H9 (cell line): ENCODE measurements at regions not wholly inside any gene's neighbourhood (a gene's known extent, or its start where the extent isn't known, plus 50 kb on each side); places are given as distances from the start of the nearest gene placed in this dataset.

ENCODE experiments used
- DNase-seq: peaks from one replicate; pipeline ENCODE4 v3.0.0-alpha.2; 2017
- H2AFZ ChIP-seq: one replicate; pipeline ENCODE4 v1.6.1; 2013; ENCODE audit warnings: mild to moderate bottlenecking, low read length, control low read depth, moderate library complexity
- H2AK5ac ChIP-seq: 2 replicates; pipeline ENCODE4 v1.6.1; 2013; ENCODE audit warnings: low read length, control low read depth, mixed read lengths; ENCODE audit not compliant: insufficient read length
- H2BK120ac ChIP-seq: one replicate; pipeline ENCODE4 v1.6.1; 2013; ENCODE audit warnings: low read depth, mild to moderate bottlenecking, low read length, control low read depth, inconsistent platforms; ENCODE audit not compliant: poor library complexity, severe bottlenecking
- H2BK12ac ChIP-seq: 2 replicates; pipeline ENCODE4 v1.6.1; 2013; ENCODE audit warnings: low read length, control low read depth, mixed read lengths, low read depth; ENCODE audit not compliant: insufficient read length
- H2BK15ac ChIP-seq: 2 replicates; pipeline ENCODE4 v1.6.1; 2013; ENCODE audit warnings: low read depth, low read length, control low read depth
- H2BK20ac ChIP-seq: one replicate; pipeline ENCODE4 v1.6.1; 2013; ENCODE audit warnings: low read depth, mild to moderate bottlenecking, low read length, control low read depth, inconsistent platforms; ENCODE audit not compliant: poor library complexity, severe bottlenecking
- H2BK5ac ChIP-seq: 2 replicates; pipeline ENCODE4 v1.6.1; 2013; ENCODE audit warnings: low read length, control low read depth, mixed read lengths; ENCODE audit not compliant: insufficient read length
- H3K14ac ChIP-seq: 2 replicates; pipeline ENCODE4 v1.6.1; 2013; ENCODE audit warnings: low read length, control low read depth; ENCODE audit not compliant: insufficient read depth
- H3K18ac ChIP-seq: 2 replicates; pipeline ENCODE4 v1.6.1; 2013; ENCODE audit warnings: low read depth, mild to moderate bottlenecking, mixed read lengths, low read length, control low read depth; ENCODE audit not compliant: insufficient read length
- H3K23ac ChIP-seq: 2 replicates; pipeline ENCODE4 v1.6.1; 2013; ENCODE audit warnings: low read length, control low read depth, mixed read lengths, low read depth; ENCODE audit not compliant: insufficient read length
- H3K23me2 ChIP-seq: 2 replicates; pipeline ENCODE4 v1.6.1; 2013; ENCODE audit warnings: low read depth, mild to moderate bottlenecking, mixed read lengths, low read length, control low read depth; ENCODE audit not compliant: insufficient read length, poor library complexity, severe bottlenecking
- H3K27ac ChIP-seq: 2 replicates; pipeline ENCODE4 v1.5.1; 2013; ENCODE audit warnings: low read length, control low read depth, mixed read lengths, low read depth; ENCODE audit not compliant: insufficient read length
- H3K27me3 ChIP-seq: 2 replicates; pipeline ENCODE4 v1.6.1; 2013; ENCODE audit warnings: low read length, control low read depth, inconsistent platforms; ENCODE audit not compliant: insufficient read depth
- H3K4ac ChIP-seq: 2 replicates; pipeline ENCODE4 v1.6.1; 2013; ENCODE audit warnings: low read depth, mild to moderate bottlenecking, control low read depth, inconsistent platforms, low read length, moderate library complexity
- H3K4me1 ChIP-seq: 2 replicates; pipeline ENCODE4 v1.6.1; 2013; ENCODE audit warnings: low read length, control low read depth, inconsistent platforms; ENCODE audit not compliant: insufficient read depth
- H3K4me2 ChIP-seq: 2 replicates; pipeline ENCODE4 v1.6.1; 2013; ENCODE audit warnings: low read length, control low read depth, mixed read lengths; ENCODE audit not compliant: insufficient read length, insufficient read depth
- H3K56ac ChIP-seq: 2 replicates; pipeline ENCODE4 v1.6.1; 2013; ENCODE audit warnings: low read depth, mild to moderate bottlenecking, mixed read lengths, low read length, control low read depth; ENCODE audit not compliant: insufficient read length
- H3K79me1 ChIP-seq: 2 replicates; pipeline ENCODE4 v1.6.1; 2013; ENCODE audit warnings: low read depth, mild to moderate bottlenecking, moderate library complexity, low read length, control low read depth, inconsistent platforms; ENCODE audit not compliant: insufficient read depth, poor library complexity, severe bottlenecking
- H3K79me2 ChIP-seq: 2 replicates; pipeline ENCODE4 v1.6.1; 2013; ENCODE audit warnings: low read length, control low read depth, inconsistent platforms; ENCODE audit not compliant: insufficient read depth
- H3K9ac ChIP-seq: 2 replicates; pipeline ENCODE4 v1.6.1; 2013; ENCODE audit warnings: low read length, control low read depth, mixed read lengths; ENCODE audit not compliant: insufficient read length; ENCODE audit errors: extremely low read depth
- H3K9me3 ChIP-seq: one replicate; pipeline ENCODE4 v1.6.1; 2013; ENCODE audit warnings: low read depth, low read length, inconsistent platforms; ENCODE audit not compliant: control insufficient read depth
- H3T11ph ChIP-seq: one replicate; pipeline ENCODE4 v1.6.1; 2013; ENCODE audit warnings: mild to moderate bottlenecking, low read length, control low read depth, inconsistent platforms
- H4K20me1 ChIP-seq: one replicate; pipeline ENCODE4 v1.6.1; 2013; ENCODE audit not compliant: control insufficient read depth, insufficient read length, insufficient read depth
- H4K5ac ChIP-seq: 2 replicates; pipeline ENCODE4 v1.6.1; 2013; ENCODE audit warnings: low read depth, mild to moderate bottlenecking, mixed read lengths, low read length, control low read depth; ENCODE audit not compliant: insufficient read length
- H4K8ac ChIP-seq: replicated peaks from 2 replicates; pipeline ENCODE4 v1.6.1; 2013; ENCODE audit warnings: low read length, control low read depth, mixed read lengths, low read depth; ENCODE audit not compliant: insufficient read length
- H4K91ac ChIP-seq: 2 replicates; pipeline ENCODE4 v1.6.1; 2013; ENCODE audit warnings: low read depth, mild to moderate bottlenecking, moderate library complexity, mixed read lengths, low read length, control low read depth; ENCODE audit not compliant: insufficient read length
- H3K27ac Mint-ChIP-seq, 3 experiments: 2 replicates in 2 of 3; 3 replicates in 1 of 3; pipeline ENCODE4 v1.8.0; 2020 to 2021; ENCODE audit warnings: mixed read lengths in 3 of 3, mild to moderate bottlenecking in 1 of 3, moderate library complexity in 1 of 3
- H3K27me3 Mint-ChIP-seq: 2 replicates; pipeline ENCODE4 v1.8.0; 2021; ENCODE audit warnings: low read depth, mild to moderate bottlenecking, moderate library complexity, mixed read lengths
- H3K36me3 Mint-ChIP-seq, 3 experiments: 2 replicates in 2 of 3; 3 replicates in 1 of 3; pipeline ENCODE4 v1.8.0; 2020 to 2021; ENCODE audit warnings: low read depth in 3 of 3, mixed read lengths in 3 of 3; ENCODE audit not compliant: insufficient read depth in 1 of 3
- H3K4me1 Mint-ChIP-seq, 2 experiments: 2 replicates each; pipeline ENCODE4 v1.8.0; 2020; ENCODE audit warnings: mixed read lengths in 2 of 2
- H3K4me3 Mint-ChIP-seq, 2 experiments: 2 replicates in 1 of 2; 3 replicates in 1 of 2; pipeline ENCODE4 v1.8.0; 2020 to 2021; ENCODE audit warnings: mild to moderate bottlenecking in 2 of 2, mixed read lengths in 2 of 2, moderate library complexity in 1 of 2
- H3K9me3 Mint-ChIP-seq, 2 experiments: 2 replicates in 1 of 2; 3 replicates in 1 of 2; pipeline ENCODE4 v1.8.0; 2020; ENCODE audit warnings: mild to moderate bottlenecking in 2 of 2, mixed read lengths in 2 of 2, moderate library complexity in 1 of 2
- WGBS: extraction: QIAGEN DNeasy Blood & Tissue Kit; methylation state at CpG from one replicate; pipeline ENCODE4 v1.1.7; 2013; ENCODE audit warnings: missing lambda C conversion rate, low lambda C conversion rate, mixed read lengths; ENCODE audit not compliant: insufficient read length; ENCODE audit errors: extremely low coverage; 5-methylcytosine and 5-hydroxymethylcytosine counted together
- TF ChIP-seq, protein P1 (sequence below): fragments of 200-600 bp; sonication (generic); conservative IDR thresholded peaks from 3 replicates; pipeline ENCODE4 v1.8.0; 2021; ENCODE audit warnings: antibody characterized with exemption, mild to moderate bottlenecking

DNA sequence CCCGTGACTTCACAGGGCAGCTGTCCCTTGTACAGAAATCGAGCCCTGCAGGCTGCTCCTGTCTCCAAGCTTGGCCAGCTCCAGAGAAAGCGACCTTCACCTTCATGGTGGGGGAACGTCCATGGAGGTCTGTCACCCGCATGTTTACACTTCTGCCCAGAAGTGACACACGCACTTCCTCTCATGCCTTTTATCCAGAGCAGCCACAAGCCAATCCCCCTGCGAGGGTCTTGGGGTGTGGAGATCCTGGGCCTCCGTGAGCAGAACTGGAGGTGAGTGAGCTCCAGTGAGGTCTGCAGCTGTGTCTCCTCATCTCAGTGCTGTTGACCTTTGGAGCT is 139.0 kb upstream of the TNS3 start:
- no CpG with 5 or more reads among the region's 8 CpGs for WGBS
- Histone ChIP-seq H4K8ac (no peak overlapping the region), H4K20me1 (no peaks in the 10 kb centered on the region), H2AFZ (no peak overlapping the region), H4K5ac (no peak overlapping the region), H3K4me1 (peaks cover 6% of the 10 kb centered on the region; the same call in 1 of the 2 replicates), H3K27me3 (no peaks in the 10 kb centered on the region), H3K27ac (no peak overlapping the region), H3K79me2 (no peaks in the 10 kb centered on the region), H3K4ac (no peak overlapping the region), H2BK15ac (no peak overlapping the region), H3K23ac (no peak overlapping the region), H3K4me2 (no peak overlapping the region), H3K18ac (no peak overlapping the region), H3K23me2 (no peaks in the 10 kb centered on the region), H3K9ac (no peak overlapping the region), H3K56ac (no peak overlapping the region), H3K14ac (no peak overlapping the region), H3K9me3 (no peaks in the 10 kb centered on the region), H3K79me1 (no peaks in the 10 kb centered on the region), H2BK120ac (no peak overlapping the region), H2BK12ac (no peak overlapping the region), H4K91ac (no peak overlapping the region), H3T11ph (no peak overlapping the region), H2BK5ac (no peak overlapping the region), H2BK20ac (no peak overlapping the region), H2AK5ac (no peak overlapping the region)
- no peak overlapping the region for H3K4me3 Mint-ChIP-seq
- H3K27ac Mint-ChIP-seq = no peak overlapping the region
- H3K4me1 Mint-ChIP-seq = peaks cover 17 to 22% of the 10 kb centered on the region in 2 experiments
- TF ChIP-seq, protein P1, sequence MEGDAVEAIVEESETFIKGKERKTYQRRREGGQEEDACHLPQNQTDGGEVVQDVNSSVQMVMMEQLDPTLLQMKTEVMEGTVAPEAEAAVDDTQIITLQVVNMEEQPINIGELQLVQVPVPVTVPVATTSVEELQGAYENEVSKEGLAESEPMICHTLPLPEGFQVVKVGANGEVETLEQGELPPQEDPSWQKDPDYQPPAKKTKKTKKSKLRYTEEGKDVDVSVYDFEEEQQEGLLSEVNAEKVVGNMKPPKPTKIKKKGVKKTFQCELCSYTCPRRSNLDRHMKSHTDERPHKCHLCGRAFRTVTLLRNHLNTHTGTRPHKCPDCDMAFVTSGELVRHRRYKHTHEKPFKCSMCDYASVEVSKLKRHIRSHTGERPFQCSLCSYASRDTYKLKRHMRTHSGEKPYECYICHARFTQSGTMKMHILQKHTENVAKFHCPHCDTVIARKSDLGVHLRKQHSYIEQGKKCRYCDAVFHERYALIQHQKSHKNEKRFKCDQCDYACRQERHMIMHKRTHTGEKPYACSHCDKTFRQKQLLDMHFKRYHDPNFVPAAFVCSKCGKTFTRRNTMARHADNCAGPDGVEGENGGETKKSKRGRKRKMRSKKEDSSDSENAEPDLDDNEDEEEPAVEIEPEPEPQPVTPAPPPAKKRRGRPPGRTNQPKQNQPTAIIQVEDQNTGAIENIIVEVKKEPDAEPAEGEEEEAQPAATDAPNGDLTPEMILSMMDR = no peak
- peaks cover 8% of the 10 kb centered on the region for H3K27me3 Mint-ChIP-seq
- H3K9me3 Mint-ChIP-seq = no peaks in the 10 kb centered on the region; a peak in 1 of 5 replicates
- DNase-seq = no peak
- no peaks in the 10 kb centered on the region; a peak in 1 of 7 replicates for H3K36me3 Mint-ChIP-seq
